ENCODE measurements at regions not wholly inside any gene's neighbourhood (a gene's known extent, or its start where the extent isn't known, plus 50 kb on each side); places are given as distances from the start of the nearest gene placed in this dataset.

DNA sequence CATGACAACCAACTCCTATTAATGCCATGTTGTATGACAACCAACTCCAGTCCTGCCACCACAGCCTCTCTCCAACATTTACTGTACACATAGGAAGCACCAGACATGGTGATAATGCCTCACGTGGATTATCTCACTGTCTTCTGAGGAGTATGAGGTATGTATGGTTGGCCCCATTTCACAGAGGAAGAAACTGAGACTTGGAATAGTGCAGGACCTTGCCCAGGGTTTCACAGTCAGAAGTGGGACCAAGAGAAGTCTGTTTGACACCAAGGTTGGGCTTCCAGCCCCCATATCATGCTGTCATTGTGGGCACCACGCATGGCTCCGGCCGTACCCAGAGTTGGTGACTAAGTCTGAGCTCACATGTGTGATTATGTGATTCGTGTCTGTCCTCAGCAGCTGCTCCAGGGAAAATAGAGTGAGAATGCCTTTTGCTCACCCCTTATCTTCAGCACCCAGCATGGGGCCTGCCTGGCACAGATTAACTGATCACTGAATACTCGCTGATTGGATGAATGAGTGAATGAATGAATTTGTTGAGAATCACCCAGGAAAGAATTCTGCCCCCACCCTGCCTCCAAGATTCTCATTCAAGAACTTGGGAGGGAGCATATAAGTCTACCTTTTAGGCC, 204.1 kb upstream of the NLRP1 start:
- peak; percentile 29 for DNase-seq

DNA sequence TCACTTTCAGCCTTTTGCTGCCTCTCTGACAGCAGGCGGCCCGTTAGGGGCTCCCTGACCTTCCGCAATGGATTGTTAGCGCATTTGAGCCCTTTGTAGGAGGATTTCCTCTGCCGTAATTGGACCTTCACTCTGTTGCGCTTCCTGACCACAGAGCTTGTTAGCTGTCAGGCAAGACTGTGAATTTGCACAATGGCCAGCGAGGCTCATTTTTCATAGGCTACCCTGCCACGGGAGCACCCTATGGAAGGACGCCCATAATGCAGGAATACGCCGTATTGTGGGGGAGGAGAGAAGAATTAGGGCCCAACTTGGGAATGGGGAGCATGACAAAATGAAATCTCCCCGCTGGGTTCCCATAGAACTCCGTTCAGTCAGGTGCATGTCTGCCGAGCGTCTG, 205.2 kb upstream of the NLRP1 start:
- DNase-seq: no peak

DNA sequence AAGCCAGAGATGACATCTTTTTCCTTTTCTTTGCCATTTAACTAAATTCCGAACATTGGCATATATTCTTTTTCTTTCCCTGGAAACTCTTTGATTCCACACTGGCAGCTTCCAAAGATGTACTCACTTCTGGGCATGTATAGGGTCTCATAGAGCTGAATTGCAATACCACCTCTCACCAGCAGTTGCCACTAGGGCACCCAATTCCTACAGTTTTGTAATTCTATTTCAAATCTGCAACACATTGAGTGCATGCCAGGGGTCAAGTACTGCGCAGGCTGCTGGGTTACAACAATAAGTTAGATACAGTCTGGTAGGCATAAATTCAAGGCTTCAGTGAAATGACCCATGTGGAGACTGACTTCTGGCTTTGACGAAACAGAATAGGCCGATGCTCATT, 208.8 kb upstream of the NLRP1 start:
- DNase-seq: no peak

DNA sequence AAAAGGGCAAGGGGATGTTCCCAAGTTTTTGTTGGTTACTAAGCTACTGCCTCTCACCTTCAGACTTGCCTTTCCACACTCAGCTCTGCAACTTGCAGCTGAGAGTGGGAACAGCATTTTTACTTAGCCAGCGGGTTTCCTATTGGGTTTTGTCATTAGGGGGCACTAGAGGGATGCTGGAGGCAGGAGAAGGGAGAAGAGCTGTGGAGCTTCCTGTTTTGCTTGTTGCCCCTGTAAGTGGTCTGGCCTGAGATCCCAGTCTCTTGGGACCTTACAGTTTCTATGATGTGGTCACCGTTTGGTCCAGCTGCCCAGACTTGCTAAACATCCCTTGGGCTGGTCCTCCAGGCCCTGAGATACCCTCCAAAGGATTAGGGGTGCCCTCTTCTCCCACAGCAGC, 209.6 kb upstream of the NLRP1 start:
- DNase-seq: no peak

DNA sequence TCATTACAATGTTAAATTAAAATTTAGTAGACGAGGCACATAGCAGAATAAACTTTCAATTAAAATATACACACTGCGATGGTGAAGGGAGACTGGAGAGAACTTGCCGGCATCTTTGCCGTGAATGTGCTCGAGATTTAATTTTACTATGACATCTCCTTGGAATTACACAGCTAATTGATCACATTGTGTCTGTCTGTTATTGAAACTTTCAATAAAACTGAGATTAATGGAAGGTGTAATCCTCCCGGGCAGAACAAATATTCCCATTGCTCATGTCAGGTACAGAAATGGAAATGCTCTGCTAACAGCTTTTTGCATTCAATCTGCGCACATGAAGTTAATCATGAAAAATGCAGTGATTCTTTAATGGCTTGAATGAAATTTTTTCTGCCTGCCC, 210.1 kb upstream of the NLRP1 start:
- DNase-seq: no peak

DNA sequence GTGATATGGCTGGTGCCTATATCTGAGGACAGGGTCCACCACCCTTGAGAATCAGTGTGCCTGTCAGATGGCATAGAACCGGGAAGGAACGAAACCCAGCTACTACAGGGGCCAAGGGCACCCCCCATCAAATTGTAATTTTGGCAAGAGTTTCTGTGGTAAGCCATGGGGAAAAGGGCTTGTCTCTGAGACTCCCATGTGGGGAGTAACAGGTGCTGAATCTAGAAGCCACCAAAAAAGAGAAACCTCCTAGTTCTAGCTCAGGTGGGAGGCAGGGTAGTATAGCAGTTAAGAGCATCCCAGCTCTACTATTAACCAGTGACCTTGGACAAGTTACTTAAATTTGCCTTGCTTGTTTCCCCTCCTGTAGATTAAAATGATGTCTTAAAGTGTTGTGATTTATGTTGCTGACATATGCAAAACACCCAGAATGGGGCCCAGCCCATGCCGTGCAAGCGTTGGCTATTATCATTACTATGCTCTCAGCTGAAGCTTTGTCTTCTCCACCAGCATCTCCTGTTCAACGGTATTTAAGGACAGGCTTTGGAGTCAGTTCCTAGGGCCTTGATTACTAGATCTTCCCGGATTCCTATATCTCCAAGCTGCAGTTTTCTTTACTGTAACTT, 210.7 kb upstream of the NLRP1 start:
- DNase-seq: no peak

DNA sequence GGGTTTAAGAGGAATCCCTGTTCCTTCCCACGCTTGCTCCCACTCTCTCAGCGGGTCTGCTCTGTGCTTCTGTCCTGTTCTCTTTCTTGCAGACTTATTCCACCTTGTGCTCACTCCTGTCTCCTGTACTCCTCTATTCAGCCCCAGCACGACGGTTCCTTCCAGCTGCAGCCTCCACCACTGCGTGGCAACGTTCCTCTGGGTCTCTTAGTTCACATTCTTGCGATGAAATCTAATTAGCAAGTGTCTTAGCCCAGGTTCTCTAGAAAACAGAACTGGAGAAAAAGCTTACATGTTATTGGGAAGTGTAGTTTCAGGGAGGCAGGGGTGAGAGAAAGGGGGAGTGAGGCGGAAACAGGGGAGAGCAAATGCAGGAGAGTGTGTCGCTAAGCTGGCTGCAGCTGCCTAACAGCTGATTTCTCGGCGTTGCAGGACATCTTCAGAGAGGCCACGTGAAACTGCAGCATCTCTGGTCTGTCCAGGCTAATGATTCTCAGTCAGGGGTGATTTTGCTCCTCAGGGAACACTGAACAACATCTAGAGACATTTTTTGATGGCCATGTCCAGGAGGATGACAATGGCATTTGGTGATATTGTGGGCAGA, 213.2 kb upstream of the NLRP1 start:
- DNase-seq: no peak

DNA sequence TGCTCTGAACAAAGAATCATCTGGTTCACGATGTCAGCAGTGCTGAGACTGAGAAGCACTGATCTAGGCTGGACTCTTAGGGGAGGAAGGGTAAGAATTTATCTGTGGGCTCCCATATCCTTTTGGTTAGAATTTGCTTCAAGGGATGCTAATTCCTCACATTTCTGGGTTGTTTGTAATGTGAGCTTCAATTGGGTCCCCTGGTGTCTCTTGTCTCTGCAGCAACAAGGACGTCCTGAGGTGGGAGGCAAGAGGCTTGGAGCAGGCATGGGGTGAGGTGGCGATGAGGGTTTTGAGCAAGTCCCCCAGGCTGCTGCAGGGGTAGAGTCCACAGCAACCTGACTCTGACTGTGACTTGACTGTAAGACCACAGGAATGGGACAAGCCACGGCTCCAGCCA, 213.8 kb upstream of the NLRP1 start:
- no peak for DNase-seq

DNA sequence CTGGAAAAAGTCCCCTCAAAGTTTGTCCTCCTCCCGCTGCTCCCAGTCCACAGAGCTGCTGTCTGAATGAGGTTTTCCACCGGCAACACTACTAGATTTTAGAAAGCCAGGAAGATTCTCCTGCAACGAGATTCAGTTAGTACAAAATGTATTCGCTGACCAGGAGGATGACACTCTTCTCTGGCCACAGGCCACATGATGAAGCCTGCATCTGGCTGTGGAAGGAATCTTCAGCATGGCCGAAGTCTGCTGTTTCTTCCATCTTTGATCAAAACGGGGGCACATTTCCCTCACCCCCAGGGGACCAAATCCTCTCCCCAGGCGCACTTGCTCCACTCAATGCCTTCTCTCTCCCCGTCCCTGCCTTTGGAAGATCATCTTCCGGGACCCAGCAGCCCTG, 215.8 kb upstream of the NLRP1 start:
- no peak for DNase-seq

DNA sequence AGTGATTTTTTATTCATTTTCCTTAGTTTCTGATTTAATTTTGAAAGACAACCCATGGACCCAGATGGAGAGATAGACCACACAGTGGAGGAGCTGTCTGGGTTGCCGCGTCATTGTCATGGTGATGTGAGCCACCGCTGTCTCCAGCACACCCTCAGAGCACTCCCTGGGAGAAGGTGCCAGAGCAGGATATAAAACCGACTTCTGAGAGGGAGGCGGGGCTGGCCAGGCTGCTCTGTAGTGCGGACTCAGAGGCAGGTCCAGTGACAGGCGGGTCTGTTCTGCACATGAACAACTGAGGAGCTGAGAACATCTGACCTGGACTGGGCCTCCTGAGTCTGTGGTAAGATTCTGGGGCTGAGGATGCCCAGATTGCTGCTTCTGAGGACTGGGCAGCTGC, 216.3 kb upstream of the NLRP1 start:
- DNase-seq: no peak

DNA sequence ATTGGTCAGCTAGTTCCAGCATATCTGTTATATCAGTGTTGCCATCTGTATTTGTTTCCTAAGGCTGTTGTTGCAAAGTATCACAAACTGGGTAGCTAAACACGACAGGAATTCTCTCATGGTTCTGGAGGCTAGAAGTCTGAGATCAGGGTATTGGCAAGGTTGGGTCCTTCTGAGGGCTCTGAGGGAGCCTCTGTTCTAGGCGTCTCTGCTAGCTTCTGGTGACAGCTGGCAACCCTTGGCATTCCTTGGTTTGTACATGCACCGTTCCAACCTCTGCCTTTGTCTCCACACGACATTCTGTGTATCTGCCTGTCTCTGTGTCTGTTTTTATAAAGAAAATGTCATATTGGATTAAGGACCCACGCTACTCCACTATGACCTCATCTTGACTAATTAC, 219.9 kb upstream of the NLRP1 start:
- DNase-seq: no peak

DNA sequence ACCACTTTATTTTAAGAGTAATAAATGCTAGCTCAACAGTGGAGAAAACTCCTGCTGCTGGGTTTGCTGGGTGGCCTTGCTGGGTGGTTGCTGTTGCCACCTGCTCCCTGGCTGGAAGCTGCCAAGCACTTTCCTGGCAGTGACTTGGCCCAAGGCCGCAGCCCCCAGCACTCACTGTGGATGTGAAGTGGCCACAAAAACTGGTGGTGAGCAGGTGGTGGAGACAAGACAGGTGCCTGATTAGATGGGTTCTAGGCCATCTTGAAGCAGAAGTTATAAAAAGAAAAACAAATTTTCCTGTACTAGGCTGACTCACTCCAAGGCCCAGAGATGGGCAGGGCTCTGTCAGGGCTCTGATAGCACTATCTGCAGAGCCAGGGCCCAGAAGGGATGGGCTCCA, 224.7 kb upstream of the NLRP1 start:
- no peak for DNase-seq

DNA sequence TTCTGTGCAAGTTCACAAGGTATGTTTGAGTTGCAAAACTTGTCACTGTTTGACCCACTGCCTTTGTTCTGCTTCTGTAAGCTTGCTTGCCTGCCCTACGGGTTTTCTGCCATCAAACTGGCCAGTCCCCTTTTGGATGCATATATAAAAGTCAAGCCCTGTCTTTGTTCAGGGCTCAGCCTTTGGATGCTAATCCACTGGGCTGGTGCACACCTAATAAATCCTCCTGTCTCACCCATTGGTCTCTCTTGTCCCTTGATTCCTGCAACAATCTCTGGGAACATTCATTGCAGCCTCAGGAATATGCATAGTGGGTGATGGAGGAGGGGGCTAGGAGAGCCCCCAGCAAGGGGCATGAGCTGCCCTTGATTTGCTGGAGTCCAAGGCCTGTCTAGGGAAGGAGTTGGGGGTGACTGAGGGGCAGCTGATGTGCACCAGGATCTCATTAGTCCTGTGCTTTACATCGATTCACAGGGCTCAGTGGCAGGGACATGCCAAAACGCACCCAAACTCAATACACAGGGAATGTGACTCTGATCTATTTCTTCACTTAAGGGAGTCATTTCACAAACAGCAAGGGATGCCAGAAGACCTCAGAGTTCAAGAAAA, 225.4 kb upstream of the NLRP1 start:
- no peak for DNase-seq

DNA sequence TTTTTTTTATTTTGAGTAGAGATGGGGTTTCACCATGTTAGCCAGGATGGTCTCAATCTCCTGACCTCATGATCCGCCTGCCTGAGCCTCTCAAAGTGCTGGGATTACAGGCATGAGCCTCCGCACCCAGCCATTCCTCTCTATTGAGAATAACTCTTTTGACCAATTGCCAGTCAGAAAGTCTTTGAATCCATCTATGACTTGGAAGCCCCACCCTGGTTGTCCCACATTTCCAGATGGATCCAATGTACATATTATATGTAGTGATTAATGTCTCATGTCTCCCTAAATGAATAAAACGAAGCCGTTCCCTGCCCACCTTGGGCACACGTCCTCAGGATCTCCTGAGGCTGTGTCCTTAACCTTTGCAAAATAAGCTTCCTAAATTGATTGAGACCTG, 228.3 kb upstream of the NLRP1 start:
- DNase-seq: no peak

DNA sequence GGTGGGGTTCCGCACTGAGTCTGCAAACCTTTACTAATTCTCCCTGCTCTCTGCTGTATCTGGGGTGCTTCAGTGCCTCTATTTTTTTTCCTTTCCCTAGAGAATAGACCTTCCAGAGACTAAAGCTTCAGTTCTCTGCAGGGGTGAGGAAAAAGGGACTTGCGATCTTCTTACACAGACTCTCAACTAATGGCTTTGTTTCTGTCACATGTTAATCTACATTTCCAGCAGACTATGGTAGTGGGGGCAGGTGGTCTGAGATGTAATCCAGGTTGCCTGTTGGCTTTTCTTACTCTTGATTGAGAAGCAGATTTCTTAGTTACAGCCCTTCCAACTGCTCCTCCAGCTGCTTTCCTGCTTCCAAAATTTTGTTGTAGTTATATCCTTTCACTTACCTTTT, 229.0 kb upstream of the NLRP1 start:
- no peak for DNase-seq

DNA sequence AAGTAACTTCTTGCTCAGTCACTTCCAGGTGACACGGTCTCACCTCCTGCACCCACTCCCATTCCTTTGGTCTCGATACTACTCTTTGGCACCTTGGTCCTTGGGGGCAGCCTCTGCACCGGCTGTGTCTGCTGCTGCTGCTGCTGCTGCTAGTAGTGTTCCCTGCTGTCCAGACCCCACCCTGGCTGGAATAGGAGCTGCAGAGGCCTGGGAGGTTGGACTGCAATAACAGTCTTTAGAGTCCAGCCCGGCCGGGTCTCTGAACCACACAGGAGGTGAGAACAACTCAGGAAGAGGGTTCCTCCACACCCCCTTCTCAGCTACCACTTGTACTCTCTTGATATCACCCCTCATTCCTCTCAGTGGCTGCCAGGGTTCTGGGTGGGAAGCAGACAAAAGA, 231.1 kb upstream of the NLRP1 start:
- DNase-seq: no peak

DNA sequence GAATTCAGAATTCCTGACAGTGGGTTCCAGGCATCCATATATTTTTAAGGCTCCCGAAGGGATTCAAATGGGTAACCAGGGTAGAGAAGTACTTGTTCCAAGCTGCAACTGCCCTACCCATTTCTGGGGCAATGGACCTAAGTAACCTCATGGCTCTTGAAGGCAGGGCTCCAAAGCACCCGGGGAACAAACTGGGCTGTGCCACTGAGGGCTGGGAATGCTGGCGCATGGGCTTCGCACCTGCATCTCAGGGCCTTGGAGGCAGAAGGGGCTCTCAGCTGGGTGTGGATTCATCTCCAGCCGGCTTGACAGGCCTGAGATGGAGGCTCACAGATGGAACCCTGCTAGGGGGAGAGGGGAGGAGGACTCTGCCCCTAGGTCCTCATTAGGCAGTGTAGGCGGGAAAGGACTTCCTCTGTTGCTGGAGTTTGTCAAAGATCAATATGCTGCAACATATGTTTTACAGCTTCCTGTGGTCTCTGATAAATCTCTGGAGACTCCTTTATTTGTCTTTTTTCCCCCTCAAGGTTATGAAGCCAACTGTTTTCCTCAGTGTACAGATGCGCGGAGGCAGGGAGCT, 232.3 kb upstream of the NLRP1 start:
- DNase-seq: no peak

DNA sequence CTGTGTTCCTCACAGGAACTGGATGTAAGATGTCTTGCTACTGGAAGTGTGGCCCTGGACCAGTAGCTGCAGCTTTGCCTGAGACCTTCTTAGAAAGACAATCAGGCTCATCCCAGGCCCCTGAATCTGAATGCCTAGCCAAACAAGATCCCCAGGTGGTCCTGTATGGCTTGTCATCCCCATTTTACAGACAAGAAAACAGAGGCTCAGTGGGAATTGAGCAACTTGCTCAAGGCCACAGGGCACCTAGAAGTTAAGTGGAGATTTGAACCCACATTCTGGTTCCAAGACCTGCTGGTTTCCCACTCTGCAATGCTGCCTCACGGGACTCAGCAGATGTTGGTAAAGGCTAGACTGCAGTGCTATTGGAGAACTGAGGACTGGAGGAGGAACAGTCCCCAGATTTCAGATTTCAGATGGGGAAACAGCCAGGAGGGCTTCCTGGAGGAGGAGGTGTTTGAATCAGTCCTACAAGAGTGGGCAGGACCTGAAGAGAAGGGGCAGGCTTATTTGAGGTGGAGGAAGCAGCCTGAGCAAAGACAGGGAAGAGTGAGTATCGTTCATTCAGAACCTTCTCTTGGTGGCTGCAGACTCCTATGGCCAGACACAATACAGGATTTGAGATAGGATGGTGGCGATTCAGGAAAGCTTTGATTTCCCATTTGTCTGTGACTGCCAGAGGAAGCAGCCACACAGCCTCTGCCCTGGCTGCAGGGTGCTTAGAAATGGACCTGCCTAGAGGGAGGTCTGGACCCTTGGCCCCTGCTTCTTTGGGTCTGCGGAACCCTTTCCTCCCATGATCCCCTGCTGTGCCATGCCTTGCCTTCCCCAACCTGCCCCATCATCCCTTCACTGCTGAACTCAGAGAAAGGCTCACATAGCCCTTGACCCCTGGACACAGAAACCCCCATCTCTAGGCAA, 233.4 kb upstream of the NLRP1 start:
- DNase-seq: no peak

DNA sequence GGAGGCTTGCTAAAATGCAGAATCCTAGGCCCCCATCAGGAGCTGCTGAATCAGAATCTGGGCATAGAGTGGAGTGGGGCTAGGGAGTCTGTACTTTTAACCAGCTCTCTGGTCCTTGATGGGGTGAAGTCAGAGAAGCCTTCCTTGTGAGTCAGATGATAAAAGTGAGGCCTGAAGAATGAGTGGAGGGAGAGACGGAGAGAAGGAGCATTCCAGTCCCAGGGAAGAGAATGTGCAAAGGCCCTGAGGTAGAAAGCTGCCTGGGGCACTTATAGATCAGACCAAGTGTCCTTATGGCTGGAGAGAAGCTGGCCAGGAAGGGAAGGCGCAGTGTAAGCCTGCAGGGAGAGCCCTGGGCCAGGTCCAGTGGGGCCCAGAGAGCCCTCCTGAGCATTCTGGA, 235.1 kb upstream of the NLRP1 start:
- no peak for DNase-seq

DNA sequence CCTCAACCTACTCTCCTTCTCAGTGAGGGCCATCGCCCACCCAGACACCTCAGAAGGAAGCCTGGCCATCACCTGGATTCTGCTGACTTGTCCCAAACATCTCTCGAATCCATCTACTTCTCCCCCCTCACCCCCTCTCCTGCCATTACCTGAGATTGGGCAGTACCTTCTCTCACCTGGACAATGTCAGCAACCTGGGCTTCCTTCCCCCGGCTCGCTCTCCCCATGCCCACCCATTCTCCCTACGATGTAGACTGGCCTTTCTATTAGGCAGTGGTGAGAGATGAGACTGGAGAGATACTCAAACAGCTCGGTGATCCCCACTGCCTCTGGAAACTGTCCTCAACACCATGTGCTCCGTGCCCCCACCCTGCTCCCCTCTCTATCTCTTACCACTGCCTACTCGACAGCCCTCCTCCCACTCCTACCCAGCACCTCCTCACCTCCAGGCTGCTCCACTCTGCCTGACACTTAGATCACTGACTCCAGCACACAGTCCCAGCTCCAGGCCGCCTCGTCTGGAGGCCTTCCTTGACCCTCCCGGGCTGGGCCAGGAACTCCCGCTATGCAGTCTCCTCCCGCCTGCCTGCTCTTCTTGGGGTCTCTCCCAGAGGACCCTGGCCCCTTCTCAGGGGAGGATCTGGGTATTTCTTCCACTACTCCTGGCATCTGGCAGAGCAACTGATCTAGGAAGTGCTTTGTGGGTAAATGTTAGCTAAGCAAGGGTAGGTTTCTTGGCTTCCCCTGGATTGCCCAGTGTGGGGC, 235.8 kb upstream of the NLRP1 start:
- DNase-seq: no peak

DNA sequence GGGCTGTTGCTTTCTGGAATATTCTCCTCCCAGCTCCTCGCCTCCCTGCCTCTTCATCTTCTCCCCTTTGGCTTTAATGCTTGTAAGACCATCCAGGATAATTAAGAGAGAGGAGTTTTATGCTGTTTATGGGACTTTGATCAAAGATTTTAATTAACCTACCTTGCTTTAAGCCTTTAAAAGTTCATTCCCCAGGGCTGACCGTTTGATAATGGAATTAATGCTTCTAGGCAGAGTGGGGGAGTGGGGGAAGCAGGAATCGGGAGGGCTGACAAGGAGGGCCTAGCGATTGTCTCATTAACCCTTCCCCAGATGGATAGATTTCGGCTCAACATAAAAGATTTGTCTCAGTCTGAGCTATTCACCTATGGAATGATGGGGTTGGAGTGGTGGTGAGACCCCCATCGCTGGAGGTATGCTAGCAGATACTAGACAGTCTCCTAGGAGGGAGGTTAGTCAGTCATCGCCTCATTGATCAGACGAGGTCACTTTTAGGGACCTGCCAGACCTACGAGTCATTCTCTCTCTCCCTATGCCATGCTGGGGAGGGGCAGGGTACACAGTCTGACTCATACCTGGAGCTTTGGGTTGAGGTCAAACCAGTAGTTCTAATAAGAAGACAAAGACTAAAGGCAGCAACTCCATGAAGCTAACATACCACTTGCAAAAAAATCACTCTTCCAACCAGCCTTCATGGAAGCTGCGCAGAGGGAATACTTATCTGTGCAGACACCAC, 236.6 kb upstream of the NLRP1 start:
- no peak for DNase-seq

Data from stimulated activated CD8-positive, alpha-beta memory T cell treated with anti-CD3 and anti-CD28 coated beads, Interleukin-4, amount 100 ng/mL, for 48 hours (primary cell).